Nephron (organoid): ENCODE measurements at regions not wholly inside any gene's neighbourhood (a gene's known extent, or its start where the extent isn't known, plus 50 kb on each side); places are given as distances from the start of the nearest gene placed in this dataset.

Source experiments
- H3K27ac Mint-ChIP-seq, 3 experiments: 2 replicates each; pipeline ENCODE4 v1.8.0; 2020; ENCODE audit warnings: mixed read lengths in 3 of 3, mild to moderate bottlenecking in 2 of 3, moderate library complexity in 1 of 3
- H3K27me3 Mint-ChIP-seq: 2 replicates; pipeline ENCODE4 v1.8.0; 2021; ENCODE audit warnings: low read depth, mild to moderate bottlenecking, moderate library complexity, mixed read lengths
- H3K36me3 Mint-ChIP-seq: 2 replicates; pipeline ENCODE4 v1.8.0; 2020; ENCODE audit warnings: low read depth, mixed read lengths
- H3K4me1 Mint-ChIP-seq: 2 replicates; pipeline ENCODE4 v1.8.0; 2020; ENCODE audit warnings: mixed read lengths
- H3K4me3 Mint-ChIP-seq, 3 experiments: 2 replicates each; pipeline ENCODE4 v1.8.0; 2020; ENCODE audit warnings: mild to moderate bottlenecking in 3 of 3, mixed read lengths in 3 of 3, moderate library complexity in 2 of 3
- H3K9me3 Mint-ChIP-seq: 2 replicates; pipeline ENCODE4 v1.8.0; 2020; ENCODE audit warnings: mixed read lengths
- CTCF ChIP-seq, 3 experiments: fragments of 200-600 bp; sonication (generic); IDR thresholded peaks; one replicate each; pipeline ENCODE4 v1.5.0; 2021; ENCODE audit warnings: antibody characterized with exemption in 3 of 3; ENCODE audit not compliant: unreplicated experiment in 3 of 3

GRCh38 chr14:49424436-49425331, 161.5 kb downstream of the RPS29 start:
- no peaks in the 10 kb centered on the region for H3K36me3 Mint-ChIP-seq
- no peak for TF ChIP-seq CTCF (IDR thresholded peaks at IDR 0.05; ENCODE audit: unreplicated experiment in 3 of 3)
- H3K9me3 Mint-ChIP-seq: no peaks in the 10 kb centered on the region
- no peak overlapping the region for H3K27ac Mint-ChIP-seq
- H3K4me3 Mint-ChIP-seq: no peak overlapping the region
- no peaks in the 10 kb centered on the region for H3K27me3 Mint-ChIP-seq
- H3K4me1 Mint-ChIP-seq: no peaks in the 10 kb centered on the region

DNA sequence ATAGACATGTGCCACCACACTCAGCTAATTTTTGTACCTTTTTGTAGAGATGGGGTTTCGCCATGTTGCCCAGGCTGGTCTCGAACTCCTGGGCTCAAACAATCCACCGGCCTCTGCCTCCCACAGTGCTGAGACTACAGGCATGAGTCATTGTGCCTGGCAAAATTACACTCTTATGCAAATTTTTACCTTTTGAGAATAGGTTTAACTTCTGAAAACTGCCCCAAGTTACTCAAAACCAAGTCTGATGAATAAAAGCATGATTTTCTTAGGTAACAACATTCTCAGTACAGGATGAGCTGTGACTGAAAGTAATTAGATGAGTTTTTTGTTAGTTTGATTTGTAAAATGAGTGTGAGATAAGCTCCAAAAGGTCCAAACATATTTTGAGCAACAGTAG, 166.0 kb downstream of the RPS29 start:
- Mint-ChIP-seq H3K9me3 (no peaks in the 10 kb centered on the region), H3K27me3 (no peaks in the 10 kb centered on the region), H3K4me1 (no peaks in the 10 kb centered on the region), H3K4me3 (no peak overlapping the region), H3K36me3 (no peaks in the 10 kb centered on the region), H3K27ac (no peak overlapping the region)
- TF ChIP-seq CTCF (IDR thresholded peaks at IDR 0.05; ENCODE audit: unreplicated experiment in 3 of 3): no peak

- Mint-ChIP-seq H3K27me3 (no peaks in the 10 kb centered on the region), H3K4me3 (no peak overlapping the region), H3K4me1 (no peaks in the 10 kb centered on the region), H3K9me3 (no peaks in the 10 kb centered on the region), H3K36me3 (no peaks in the 10 kb centered on the region), H3K27ac (no peak overlapping the region)
- no peak for TF ChIP-seq CTCF (IDR thresholded peaks at IDR 0.05; ENCODE audit: unreplicated experiment in 3 of 3)
Observed at GRCh38 chr14:49418789-49419188, 167.4 kb downstream of the RPS29 start.

- Mint-ChIP-seq H3K9me3 (no peaks in the 10 kb centered on the region), H3K4me3 (no peak overlapping the region), H3K4me1 (no peaks in the 10 kb centered on the region), H3K27me3 (no peaks in the 10 kb centered on the region), H3K36me3 (no peaks in the 10 kb centered on the region), H3K27ac (no peak overlapping the region)
- no peak for TF ChIP-seq CTCF (IDR thresholded peaks at IDR 0.05; ENCODE audit: unreplicated experiment in 3 of 3)
Observed at GRCh38 chr14:49417790-49418189, 168.4 kb downstream of the RPS29 start.

DNA sequence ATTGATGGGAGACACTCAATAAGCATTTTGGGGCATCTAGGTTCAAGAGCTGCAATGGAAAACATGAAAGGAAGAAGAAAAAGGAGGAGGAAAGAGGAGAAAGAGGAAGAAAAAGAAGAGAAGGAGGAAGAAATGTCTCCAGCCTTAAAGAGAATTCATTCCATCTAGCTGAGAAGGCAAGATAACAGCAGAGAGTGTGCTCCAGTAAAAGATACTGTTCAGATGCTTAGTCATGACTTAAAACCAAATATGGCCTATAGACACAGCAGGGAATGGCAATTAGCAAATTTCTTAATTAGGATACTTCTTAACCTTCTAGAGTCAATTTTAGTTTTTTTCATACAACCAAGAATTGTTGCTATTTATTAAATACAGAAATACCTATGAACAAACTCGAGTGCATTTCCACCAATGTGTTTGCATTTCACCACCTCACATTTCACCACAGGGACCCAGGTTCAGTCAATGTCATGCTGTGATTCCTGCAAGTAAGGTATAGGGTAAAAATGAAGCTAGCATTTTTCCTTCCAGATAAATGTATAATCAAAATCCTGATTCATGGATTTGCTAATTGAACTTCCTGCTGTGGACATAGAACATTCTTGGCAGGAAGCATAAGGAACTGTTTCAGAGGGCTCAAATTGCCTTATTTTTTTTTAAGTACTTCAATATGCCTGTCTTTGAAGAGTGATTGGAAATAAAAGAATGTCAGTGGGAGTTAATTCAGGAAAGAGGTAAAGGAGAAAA, 177.8 kb downstream of the RPS29 start:
- Mint-ChIP-seq H3K27ac (peak overlapping the region in 1 of 3 experiments; percentile 4), H3K27me3 (no peaks in the 10 kb centered on the region), H3K9me3 (no peaks in the 10 kb centered on the region)

More for the DNA sequence above, 177.8 kb downstream of the RPS29 start:
- Mint-ChIP-seq H3K4me3 (no peak overlapping the region), H3K36me3 (no peaks in the 10 kb centered on the region), H3K4me1 (no peaks in the 10 kb centered on the region)
- no peak for TF ChIP-seq CTCF (IDR thresholded peaks at IDR 0.05; ENCODE audit: unreplicated experiment in 3 of 3)
